HG03378 (cell line): ENCODE measurements at regions not wholly inside any gene's neighbourhood (a gene's known extent, or its start where the extent isn't known, plus 50 kb on each side); places are given as distances from the start of the nearest gene placed in this dataset.

Source experiments
- ATAC-seq: cut with Tn5 transposase; IDR thresholded peaks from one replicate; pipeline ENCODE4 v1.9.1; 2021; ENCODE audit warnings: mild to moderate bottlenecking, moderate library complexity; ENCODE audit not compliant: unreplicated experiment

- ATAC-seq = no peak
Measured at GRCh38 chr1:194252199-194252598, 1065.8 kb upstream of the B3GALT2 start.

GRCh38 chr1:194241215-194241614 lies 1054.8 kb upstream of the B3GALT2 start:
- no peak for ATAC-seq

- no peak for ATAC-seq
Measured at GRCh38 chr1:194233069-194233468, 1046.7 kb upstream of the B3GALT2 start.

- no peak for ATAC-seq
Measured at GRCh38 chr1:194230351-194231144, 1044.1 kb upstream of the B3GALT2 start.

- no peak for ATAC-seq
Measured at GRCh38 chr1:194228427-194228826, 1042.0 kb upstream of the B3GALT2 start.

GRCh38 chr1:194227161-194227560 lies 1040.7 kb upstream of the B3GALT2 start:
- no peak for ATAC-seq

GRCh38 chr1:194225821-194226220 lies 1039.4 kb upstream of the B3GALT2 start:
- peak; percentile 99 for ATAC-seq

- no peak for ATAC-seq
Measured at GRCh38 chr1:194223596-194223995, 1037.2 kb upstream of the B3GALT2 start.

- ATAC-seq = no peak
Measured at GRCh38 chr1:194215448-194215847, 1029.0 kb upstream of the B3GALT2 start.

- ATAC-seq = no peak
Measured at GRCh38 chr1:194214735-194215134, 1028.3 kb upstream of the B3GALT2 start.

GRCh38 chr1:194209920-194210319 lies 1023.5 kb upstream of the B3GALT2 start:
- ATAC-seq = no peak

GRCh38 chr1:194208674-194209073 lies 1022.3 kb upstream of the B3GALT2 start:
- ATAC-seq = no peak

GRCh38 chr1:194196562-194196961 lies 1010.1 kb upstream of the B3GALT2 start:
- no peak for ATAC-seq

- ATAC-seq = no peak
Measured at GRCh38 chr1:194194724-194195123, 1008.3 kb upstream of the B3GALT2 start.

GRCh38 chr1:194184974-194185373 lies 998.6 kb upstream of the B3GALT2 start:
- ATAC-seq = no peak

GRCh38 chr1:194184425-194184824 lies 998.0 kb upstream of the B3GALT2 start:
- ATAC-seq = no peak

- no peak for ATAC-seq
Measured at GRCh38 chr1:194181845-194182244, 995.4 kb upstream of the B3GALT2 start.

GRCh38 chr1:194176212-194176611 lies 989.8 kb upstream of the B3GALT2 start:
- no peak for ATAC-seq

- no peak for ATAC-seq
Measured at GRCh38 chr1:194175251-194175650, 988.8 kb upstream of the B3GALT2 start.

GRCh38 chr1:194174528-194174927 lies 988.1 kb upstream of the B3GALT2 start:
- no peak for ATAC-seq

- no peak for ATAC-seq
Measured at GRCh38 chr1:194171596-194171995, 985.2 kb upstream of the B3GALT2 start.

- ATAC-seq = no peak
Measured at GRCh38 chr1:194167956-194168640, 981.7 kb upstream of the B3GALT2 start.
